ENCODE measurements at regions not wholly inside any gene's neighbourhood (a gene's known extent, or its start where the extent isn't known, plus 50 kb on each side); places are given as distances from the start of the nearest gene placed in this dataset.

GRCh38 chr3:118473343-118473742, 561.3 kb downstream of the IGSF11 start:
- TF ChIP-seq POLR2A (IDR thresholded peaks at IDR 0.05), result no peak
- TF ChIP-seq CTCF (IDR thresholded peaks at IDR 0.05), result no peak

All from adrenal gland (tissue), 5 donors.